ENCODE measurements at regions not wholly inside any gene's neighbourhood (a gene's known extent, or its start where the extent isn't known, plus 50 kb on each side); places are given as distances from the start of the nearest gene placed in this dataset.

DNA sequence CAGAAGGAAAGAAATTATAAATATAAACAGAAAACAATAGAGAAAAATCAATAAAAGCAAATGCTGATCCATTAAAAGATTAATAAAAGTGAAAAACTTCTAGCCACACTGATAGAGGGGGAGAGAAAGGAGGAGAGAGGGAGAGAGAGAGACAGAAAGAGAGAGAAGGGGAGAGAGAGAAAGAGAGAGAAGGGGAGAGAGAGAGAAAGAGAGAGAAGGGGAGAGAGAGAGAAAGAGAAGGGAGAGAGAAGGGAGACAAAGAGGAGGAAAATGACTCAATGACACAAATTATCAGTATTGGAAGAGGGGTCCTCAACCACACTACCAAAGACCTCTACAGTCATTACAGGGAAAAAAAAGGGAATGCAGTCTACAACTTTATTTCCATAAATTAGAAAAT lies 94.4 kb upstream of the VIPR2 start:
- no peak for DNase-seq (ENCODE audit: low read depth in 1 of 2, low spot score in 1 of 2)
- no peak overlapping the region for H3K4me3 ChIP-seq (replicated peaks; ENCODE audit: insufficient read depth, low read length)
- no peak overlapping the region for H3K27ac ChIP-seq (replicated peaks)
- TF ChIP-seq, protein P1, sequence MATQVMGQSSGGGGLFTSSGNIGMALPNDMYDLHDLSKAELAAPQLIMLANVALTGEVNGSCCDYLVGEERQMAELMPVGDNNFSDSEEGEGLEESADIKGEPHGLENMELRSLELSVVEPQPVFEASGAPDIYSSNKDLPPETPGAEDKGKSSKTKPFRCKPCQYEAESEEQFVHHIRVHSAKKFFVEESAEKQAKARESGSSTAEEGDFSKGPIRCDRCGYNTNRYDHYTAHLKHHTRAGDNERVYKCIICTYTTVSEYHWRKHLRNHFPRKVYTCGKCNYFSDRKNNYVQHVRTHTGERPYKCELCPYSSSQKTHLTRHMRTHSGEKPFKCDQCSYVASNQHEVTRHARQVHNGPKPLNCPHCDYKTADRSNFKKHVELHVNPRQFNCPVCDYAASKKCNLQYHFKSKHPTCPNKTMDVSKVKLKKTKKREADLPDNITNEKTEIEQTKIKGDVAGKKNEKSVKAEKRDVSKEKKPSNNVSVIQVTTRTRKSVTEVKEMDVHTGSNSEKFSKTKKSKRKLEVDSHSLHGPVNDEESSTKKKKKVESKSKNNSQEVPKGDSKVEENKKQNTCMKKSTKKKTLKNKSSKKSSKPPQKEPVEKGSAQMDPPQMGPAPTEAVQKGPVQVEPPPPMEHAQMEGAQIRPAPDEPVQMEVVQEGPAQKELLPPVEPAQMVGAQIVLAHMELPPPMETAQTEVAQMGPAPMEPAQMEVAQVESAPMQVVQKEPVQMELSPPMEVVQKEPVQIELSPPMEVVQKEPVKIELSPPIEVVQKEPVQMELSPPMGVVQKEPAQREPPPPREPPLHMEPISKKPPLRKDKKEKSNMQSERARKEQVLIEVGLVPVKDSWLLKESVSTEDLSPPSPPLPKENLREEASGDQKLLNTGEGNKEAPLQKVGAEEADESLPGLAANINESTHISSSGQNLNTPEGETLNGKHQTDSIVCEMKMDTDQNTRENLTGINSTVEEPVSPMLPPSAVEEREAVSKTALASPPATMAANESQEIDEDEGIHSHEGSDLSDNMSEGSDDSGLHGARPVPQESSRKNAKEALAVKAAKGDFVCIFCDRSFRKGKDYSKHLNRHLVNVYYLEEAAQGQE (IDR thresholded peaks at IDR 0.05; ENCODE audit: insufficient replicate concordance, low read depth) = no peak
- TF ChIP-seq POLR2AphosphoS5 (IDR thresholded peaks at IDR 0.05; ENCODE audit: low read depth) (no peak), GABPA (IDR thresholded peaks at IDR 0.05; ENCODE audit: low read depth) (no peak), SPI1 (IDR thresholded peaks at IDR 0.05; ENCODE audit: borderline replicate concordance, low read depth) (no peak)
- TF ChIP-seq, protein P2, sequence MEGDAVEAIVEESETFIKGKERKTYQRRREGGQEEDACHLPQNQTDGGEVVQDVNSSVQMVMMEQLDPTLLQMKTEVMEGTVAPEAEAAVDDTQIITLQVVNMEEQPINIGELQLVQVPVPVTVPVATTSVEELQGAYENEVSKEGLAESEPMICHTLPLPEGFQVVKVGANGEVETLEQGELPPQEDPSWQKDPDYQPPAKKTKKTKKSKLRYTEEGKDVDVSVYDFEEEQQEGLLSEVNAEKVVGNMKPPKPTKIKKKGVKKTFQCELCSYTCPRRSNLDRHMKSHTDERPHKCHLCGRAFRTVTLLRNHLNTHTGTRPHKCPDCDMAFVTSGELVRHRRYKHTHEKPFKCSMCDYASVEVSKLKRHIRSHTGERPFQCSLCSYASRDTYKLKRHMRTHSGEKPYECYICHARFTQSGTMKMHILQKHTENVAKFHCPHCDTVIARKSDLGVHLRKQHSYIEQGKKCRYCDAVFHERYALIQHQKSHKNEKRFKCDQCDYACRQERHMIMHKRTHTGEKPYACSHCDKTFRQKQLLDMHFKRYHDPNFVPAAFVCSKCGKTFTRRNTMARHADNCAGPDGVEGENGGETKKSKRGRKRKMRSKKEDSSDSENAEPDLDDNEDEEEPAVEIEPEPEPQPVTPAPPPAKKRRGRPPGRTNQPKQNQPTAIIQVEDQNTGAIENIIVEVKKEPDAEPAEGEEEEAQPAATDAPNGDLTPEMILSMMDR (IDR thresholded peaks at IDR 0.05; ENCODE audit: insufficient read depth, low read length) = no peak
- H3K27me3 ChIP-seq (ENCODE audit: insufficient read depth, poor library complexity, severe bottlenecking) = no peaks in the 10 kb centered on the region

DNA sequence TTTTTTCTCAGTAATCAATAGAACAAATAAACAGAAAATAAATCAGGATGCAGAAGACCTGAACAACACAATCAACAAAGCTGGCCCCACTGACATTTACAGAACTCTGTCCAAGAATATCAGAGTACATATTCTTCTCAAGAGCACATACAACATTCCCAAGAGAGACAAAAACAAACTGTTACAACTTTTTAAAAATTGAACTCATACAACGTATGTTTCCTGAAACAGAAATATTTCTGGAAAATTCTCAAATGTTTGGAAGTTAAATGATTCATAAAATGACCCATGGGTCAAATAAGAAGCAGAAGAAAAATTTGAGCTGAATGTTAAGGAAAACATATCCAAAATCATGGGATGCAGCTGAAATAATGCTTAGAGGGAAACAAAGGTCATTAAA lies 93.9 kb upstream of the VIPR2 start:
- no peak overlapping the region for H3K27ac ChIP-seq (replicated peaks)
- no peak overlapping the region for H3K4me3 ChIP-seq (replicated peaks; ENCODE audit: insufficient read depth, low read length)
- TF ChIP-seq SPI1 (IDR thresholded peaks at IDR 0.05; ENCODE audit: borderline replicate concordance, low read depth) (no peak), POLR2AphosphoS5 (IDR thresholded peaks at IDR 0.05; ENCODE audit: low read depth) (no peak), GABPA (IDR thresholded peaks at IDR 0.05; ENCODE audit: low read depth) (no peak)
- TF ChIP-seq, protein P2 (IDR thresholded peaks at IDR 0.05; ENCODE audit: insufficient read depth, low read length) = no peak
- TF ChIP-seq, protein P1 (IDR thresholded peaks at IDR 0.05; ENCODE audit: insufficient replicate concordance, low read depth) = no peak
- no peaks in the 10 kb centered on the region for H3K27me3 ChIP-seq (ENCODE audit: insufficient read depth, poor library complexity, severe bottlenecking)
- no peak for DNase-seq (ENCODE audit: low read depth in 1 of 2, low spot score in 1 of 2)

DNA sequence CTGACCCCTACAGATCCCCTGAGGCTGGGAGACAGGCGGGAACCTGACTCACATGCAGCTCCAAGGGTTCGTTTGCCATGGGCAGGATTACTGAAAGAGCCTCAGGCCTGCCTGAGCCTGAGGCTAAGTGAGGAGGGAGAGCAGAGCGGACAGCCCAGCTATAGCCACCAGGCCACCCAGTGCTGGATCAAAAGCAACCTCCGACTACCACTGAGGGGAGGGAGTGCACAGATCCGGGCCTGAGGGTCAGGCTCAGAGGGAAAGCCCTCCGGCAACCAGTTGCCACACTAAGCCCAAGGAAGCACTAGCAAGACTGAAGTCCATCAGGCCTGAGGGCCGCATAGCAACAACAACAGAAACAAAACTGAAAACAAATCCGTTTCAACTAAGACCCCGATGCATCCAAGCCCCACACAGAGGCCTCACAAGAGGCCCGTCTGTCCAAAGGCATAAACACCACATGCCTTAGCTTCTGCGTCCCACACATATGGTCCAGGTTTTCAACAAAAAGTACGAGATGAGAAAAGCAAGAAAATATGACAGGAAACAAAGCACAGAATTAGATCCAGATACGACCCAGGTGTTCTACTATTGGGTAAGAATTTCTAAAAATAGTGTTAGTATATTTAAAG lies 92.5 kb upstream of the VIPR2 start:
- H3K27me3 ChIP-seq (ENCODE audit: insufficient read depth, poor library complexity, severe bottlenecking) = no peaks in the 10 kb centered on the region
- H3K4me3 ChIP-seq (replicated peaks; ENCODE audit: insufficient read depth, low read length) = no peak overlapping the region
- TF ChIP-seq GABPA (IDR thresholded peaks at IDR 0.05; ENCODE audit: low read depth) (no peak), SPI1 (IDR thresholded peaks at IDR 0.05; ENCODE audit: borderline replicate concordance, low read depth) (no peak), POLR2AphosphoS5 (IDR thresholded peaks at IDR 0.05; ENCODE audit: low read depth) (no peak)
- TF ChIP-seq, protein P1 (IDR thresholded peaks at IDR 0.05; ENCODE audit: insufficient replicate concordance, low read depth) = no peak
- TF ChIP-seq, protein P2 (IDR thresholded peaks at IDR 0.05; ENCODE audit: insufficient read depth, low read length) = no peak
- no peak overlapping the region for H3K27ac ChIP-seq (replicated peaks)
- no peak for DNase-seq (ENCODE audit: low read depth in 1 of 2, low spot score in 1 of 2)

Measured in HL-60 (cell line).